Panc1 (cell line): ENCODE measurements at regions not wholly inside any gene's neighbourhood (a gene's known extent, or its start where the extent isn't known, plus 50 kb on each side); places are given as distances from the start of the nearest gene placed in this dataset.

Experiments
- ATAC-seq: fragments of 200-7000 bp; cut with Tn5 transposase; 2 replicates; pipeline ENCODE4 v1.9.1; 2020; ENCODE audit warnings: mild to moderate bottlenecking, moderate library complexity
- BruUV-seq: library from RNA; stranded (reverse); fragments of 400-500 nt; replicated peaks from 2 replicates; lab custom pipeline; 2021; lab: Mats Ljungman, UMichigan
- CTCF ChIA-PET: fragments of 300-600 bp; sonication (Branson Sonifier 250); formaldehyde crosslinking; loops from one replicate; lab custom pipeline; 2022; ENCODE audit warnings: antibody characterized with exemption; lab: Charles Lee
- POLR2A ChIA-PET: fragments of 300-600 bp; sonication (Branson Sonifier 250); formaldehyde crosslinking; loops from one replicate; lab custom pipeline; 2022; ENCODE audit warnings: antibody characterized with exemption; lab: Charles Lee
- DNase-seq: peaks from one replicate; pipeline ENCODE4 v3.0.0-alpha.2; 2010; ENCODE audit warnings: low read depth, low spot score
- H3K27ac ChIP-seq: 2 replicates; pipeline ENCODE4 v1.5.1; 2011; ENCODE audit warnings: mild to moderate bottlenecking, low read length, inconsistent platforms
- H3K27me3 ChIP-seq: fragments of 200-500 bp; sonication (Bioruptor generic); 2 replicates; pipeline ENCODE4 v1.6.0; 2014; ENCODE audit warnings: low read length, inconsistent platforms; ENCODE audit not compliant: control insufficient read depth, insufficient read depth
- H3K36me3 ChIP-seq: fragments of 200-500 bp; sonication (Bioruptor generic); 2 replicates; pipeline ENCODE4 v1.5.1; 2014; ENCODE audit warnings: inconsistent platforms, mild to moderate bottlenecking, low read length, moderate library complexity; ENCODE audit not compliant: control insufficient read depth, insufficient read depth
- H3K4me1 ChIP-seq: 2 replicates; pipeline ENCODE4 v1.5.1; 2011; ENCODE audit warnings: inconsistent platforms, mild to moderate bottlenecking, low read length, moderate library complexity; ENCODE audit not compliant: control insufficient read depth, insufficient read depth
- H3K4me3 ChIP-seq, 2 experiments: 2 replicates each; pipeline ENCODE4 v1.5.1; 2011 to 2012; ENCODE audit warnings: low read depth in 2 of 2, low read length in 2 of 2, mild to moderate bottlenecking in 2 of 2, inconsistent platforms in 1 of 2, moderate library complexity in 1 of 2
- H3K9me3 ChIP-seq: fragments of 200-500 bp; sonication (Bioruptor generic); 2 replicates; pipeline ENCODE4 v1.5.1; 2014; ENCODE audit warnings: low read depth, mild to moderate bottlenecking, inconsistent platforms, low read length, moderate library complexity; ENCODE audit not compliant: control insufficient read depth, insufficient read depth
- CTCF ChIP-seq: fragments of 450-650 bp; IDR thresholded peaks from 2 replicates; pipeline ENCODE4 v1.5.1; 2017; ENCODE audit warnings: mild to moderate bottlenecking
- POLR2AphosphoS5 ChIP-seq: IDR thresholded peaks from 2 replicates; pipeline ENCODE4 v1.6.1; 2012; ENCODE audit warnings: mild to moderate bottlenecking, low read depth, low read length, moderate library complexity
- REST ChIP-seq, 2 experiments: IDR thresholded peaks; 2 replicates each; pipeline ENCODE4 v1.6.1; 2011 to 2012; ENCODE audit warnings: low read depth in 2 of 2, control low read depth in 1 of 2, low read length in 1 of 2, mild to moderate bottlenecking in 1 of 2, moderate library complexity in 1 of 2; ENCODE audit not compliant: insufficient read depth in 1 of 2
- SIN3A ChIP-seq: IDR thresholded peaks from 2 replicates; pipeline ENCODE4 v1.6.1; 2012; ENCODE audit warnings: low read depth, mild to moderate bottlenecking, low read length, moderate library complexity, borderline replicate concordance; ENCODE audit not compliant: insufficient read depth
- TCF7L2 ChIP-seq: IDR thresholded peaks from 2 replicates; pipeline ENCODE4 v1.6.1; 2011; ENCODE audit warnings: mild to moderate bottlenecking, low read depth, low read length, inconsistent platforms
- in situ Hi-C: cut with HindIII; loops from 2 replicates; pipeline ENCODE4 v1.10.0; 2016; ENCODE audit warnings: low sequenced_read_pairs, low pct_unique_long_range_greater_than_20kb
- intact Hi-C: fragments of 100-400 bp; cut with micrococcal nuclease; formaldehyde crosslinking; loops from one replicate; pipeline ENCODE4 v1.10.0; 2022; ENCODE audit not compliant: unreplicated experiment

- Histone ChIP-seq H3K27me3 (no peaks in the 10 kb centered on the region), H3K36me3 (no peaks in the 10 kb centered on the region), H3K27ac (no peak overlapping the region), H3K4me3 (no peak overlapping the region), H3K9me3 (no peaks in the 10 kb centered on the region), H3K4me1 (no peaks in the 10 kb centered on the region)
- no TSS peak for BruUV-seq
- intact Hi-C loops: no loop called here
- no peak for DNase-seq
- no peak for ATAC-seq
- ChIA-PET CTCF (no interaction called here), POLR2A (no interaction called here)
- in situ Hi-C loops: no loop called here
- TF ChIP-seq TCF7L2 (no peak), POLR2AphosphoS5 (no peak), REST (IDR thresholded peaks at IDR 0.05; ENCODE audit: insufficient read depth in 1 of 2, low read depth in 2 of 2, low read length in 1 of 2) (no peak), SIN3A (no peak), CTCF (no peak)
Measured at GRCh38 chr14:98957211-98958047, 314.6 kb downstream of the BCL11B start.

- H3K36me3 ChIP-seq: no peaks in the 10 kb centered on the region
- no peak for ATAC-seq
- no peak overlapping the region for H3K4me3 ChIP-seq
- TF ChIP-seq POLR2AphosphoS5: no peak
- TF ChIP-seq TCF7L2: no peak
- TF ChIP-seq REST (IDR thresholded peaks at IDR 0.05; ENCODE audit: insufficient read depth in 1 of 2, low read depth in 2 of 2, low read length in 1 of 2): no peak
- intact Hi-C loops: no loop called here
- no TSS peak for BruUV-seq
- ChIA-PET POLR2A (no interaction called here), CTCF (no interaction called here)
- H3K9me3 ChIP-seq: no peaks in the 10 kb centered on the region
- H3K4me1 ChIP-seq: no peaks in the 10 kb centered on the region
- H3K27me3 ChIP-seq: no peaks in the 10 kb centered on the region
- in situ Hi-C loops: no loop called here
- no peak for DNase-seq
- H3K27ac ChIP-seq: no peak overlapping the region
Measured at GRCh38 chr14:98958048-98958631, 313.9 kb downstream of the BCL11B start.
